MM.1S (cell line): ENCODE measurements at regions not wholly inside any gene's neighbourhood (a gene's known extent, or its start where the extent isn't known, plus 50 kb on each side); places are given as distances from the start of the nearest gene placed in this dataset.

Experiments used
- DNase-seq: peaks from one replicate; pipeline ENCODE4 v3.0.0-alpha.2; 2015
- H2AFZ ChIP-seq: fragments of 300-600 bp; sonication (generic); 2 replicates; pipeline ENCODE4 v1.6.0; 2016; ENCODE audit warnings: antibody characterized with exemption, low read length
- H3F3A ChIP-seq: fragments of 300-600 bp; sonication (generic); 2 replicates; pipeline ENCODE4 v1.6.1; 2016; ENCODE audit warnings: mild to moderate bottlenecking, antibody characterized with exemption, low read length, moderate library complexity, mixed read lengths; ENCODE audit not compliant: insufficient read depth
- H3K27ac ChIP-seq: fragments of 300-600 bp; sonication (generic); 2 replicates; pipeline ENCODE4 v1.5.1; 2016; ENCODE audit warnings: mild to moderate bottlenecking, low read length
- H3K27me3 ChIP-seq: fragments of 300-600 bp; sonication (generic); replicated peaks from 2 replicates; pipeline ENCODE4 v1.6.0; 2016; ENCODE audit warnings: low read length; ENCODE audit not compliant: insufficient read depth
- H3K36me3 ChIP-seq: fragments of 300-600 bp; sonication (generic); replicated peaks from 2 replicates; pipeline ENCODE4 v1.6.1; 2016; ENCODE audit warnings: mild to moderate bottlenecking, low read length, mixed read lengths; ENCODE audit not compliant: insufficient read depth
- H3K4me1 ChIP-seq: fragments of 300-600 bp; sonication (generic); 2 replicates; pipeline ENCODE4 v1.6.1; 2016; ENCODE audit warnings: low read length, mixed read lengths
- H3K4me2 ChIP-seq: fragments of 300-600 bp; sonication (generic); 2 replicates; pipeline ENCODE4 v1.6.0; 2016; ENCODE audit warnings: low read depth, low read length
- H3K4me3 ChIP-seq: fragments of 300-600 bp; sonication (generic); 2 replicates; pipeline ENCODE4 v1.5.1; 2016; ENCODE audit warnings: low read length, mixed read lengths
- H3K79me2 ChIP-seq: fragments of 300-600 bp; sonication (generic); 2 replicates; pipeline ENCODE4 v1.6.1; 2016; ENCODE audit warnings: mixed run types, low read length, mixed read lengths
- H3K9ac ChIP-seq: fragments of 300-600 bp; sonication (generic); 2 replicates; pipeline ENCODE4 v1.6.1; 2016; ENCODE audit warnings: low read length, mixed read lengths
- H3K9me2 ChIP-seq: fragments of 300-600 bp; sonication (generic); replicated peaks from 2 replicates; pipeline ENCODE4 v1.6.1; 2016; ENCODE audit warnings: mild to moderate bottlenecking, low read length, mixed read lengths; ENCODE audit not compliant: insufficient read depth
- H3K9me3 ChIP-seq: fragments of 300-600 bp; sonication (generic); replicated peaks from 2 replicates; pipeline ENCODE4 v1.6.1; 2016; ENCODE audit warnings: mild to moderate bottlenecking, low read length, mixed read lengths; ENCODE audit not compliant: insufficient read depth
- H4K20me1 ChIP-seq: fragments of 300-600 bp; sonication (generic); 2 replicates; pipeline ENCODE4 v1.6.1; 2016; ENCODE audit warnings: mild to moderate bottlenecking, low read length, moderate library complexity, mixed read lengths; ENCODE audit not compliant: insufficient read depth
- EZH2 ChIP-seq: fragments of 300-600 bp; sonication (generic); optimal IDR thresholded peaks from 2 replicates; pipeline ENCODE3; 2017; ENCODE audit warnings: low read depth, mild to moderate bottlenecking, antibody characterized with exemption, low read length, mixed read lengths
- EZH2phosphoT487 ChIP-seq: fragments of 300-600 bp; sonication (generic); IDR thresholded peaks from 2 replicates; pipeline ENCODE4 v1.6.1; 2018; ENCODE audit warnings: antibody characterized with exemption, low read length
- TF ChIP-seq, protein P1 (sequence below): fragments of 300-600 bp; sonication (generic); IDR thresholded peaks from 2 replicates; pipeline ENCODE4 v1.5.1; 2016; ENCODE audit warnings: antibody characterized with exemption, low read length, mixed read lengths

GRCh38 chr7:144908324-144908723, 72.5 kb upstream of the TPK1 start:
- H3K9me3 ChIP-seq: no peaks in the 10 kb centered on the region
- H2AFZ ChIP-seq: no peak overlapping the region
- peak overlapping the region; percentile 5; the same call in 1 of the 2 replicates for H3K27ac ChIP-seq
- no peak for DNase-seq
- H4K20me1 ChIP-seq: no peaks in the 10 kb centered on the region
- H3K36me3 ChIP-seq: no peaks in the 10 kb centered on the region
- H3K27me3 ChIP-seq: no peaks in the 10 kb centered on the region
- no peak overlapping the region for H3K9ac ChIP-seq
- peaks cover 18% of the 10 kb centered on the region for H3K4me1 ChIP-seq
- H3K4me2 ChIP-seq: peak overlapping the region; percentile 30; the same call in 1 of the 2 replicates
- H3F3A ChIP-seq: peaks cover 7% of the 10 kb centered on the region
- TF ChIP-seq EZH2 (no peak), EZH2phosphoT487 (no peak)
- TF ChIP-seq, protein P1, sequence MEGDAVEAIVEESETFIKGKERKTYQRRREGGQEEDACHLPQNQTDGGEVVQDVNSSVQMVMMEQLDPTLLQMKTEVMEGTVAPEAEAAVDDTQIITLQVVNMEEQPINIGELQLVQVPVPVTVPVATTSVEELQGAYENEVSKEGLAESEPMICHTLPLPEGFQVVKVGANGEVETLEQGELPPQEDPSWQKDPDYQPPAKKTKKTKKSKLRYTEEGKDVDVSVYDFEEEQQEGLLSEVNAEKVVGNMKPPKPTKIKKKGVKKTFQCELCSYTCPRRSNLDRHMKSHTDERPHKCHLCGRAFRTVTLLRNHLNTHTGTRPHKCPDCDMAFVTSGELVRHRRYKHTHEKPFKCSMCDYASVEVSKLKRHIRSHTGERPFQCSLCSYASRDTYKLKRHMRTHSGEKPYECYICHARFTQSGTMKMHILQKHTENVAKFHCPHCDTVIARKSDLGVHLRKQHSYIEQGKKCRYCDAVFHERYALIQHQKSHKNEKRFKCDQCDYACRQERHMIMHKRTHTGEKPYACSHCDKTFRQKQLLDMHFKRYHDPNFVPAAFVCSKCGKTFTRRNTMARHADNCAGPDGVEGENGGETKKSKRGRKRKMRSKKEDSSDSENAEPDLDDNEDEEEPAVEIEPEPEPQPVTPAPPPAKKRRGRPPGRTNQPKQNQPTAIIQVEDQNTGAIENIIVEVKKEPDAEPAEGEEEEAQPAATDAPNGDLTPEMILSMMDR: no peak
- H3K79me2 ChIP-seq: no peaks in the 10 kb centered on the region
- no peak overlapping the region for H3K4me3 ChIP-seq
- H3K9me2 ChIP-seq: no peaks in the 10 kb centered on the region

DNA sequence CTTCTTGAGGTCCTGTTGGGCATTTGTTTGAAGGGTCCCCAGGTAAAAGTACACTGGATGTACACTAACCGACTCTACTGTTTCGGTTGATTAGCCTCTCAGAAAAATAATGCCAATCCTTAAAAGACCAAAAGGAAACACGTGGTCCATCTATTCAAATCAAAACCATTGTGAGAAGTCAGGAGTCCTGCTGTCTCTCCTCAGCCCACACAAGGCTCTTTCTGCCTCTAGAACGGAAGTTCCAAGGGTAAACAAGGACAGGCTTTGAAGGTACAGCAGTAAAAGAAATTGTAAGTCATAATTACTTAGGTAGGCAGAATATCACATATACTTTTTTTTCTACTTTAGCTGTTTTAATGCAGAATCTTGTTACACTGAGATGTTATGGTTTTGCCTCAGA, 71.7 kb upstream of the TPK1 start:
- Histone ChIP-seq H3K9me3 (no peaks in the 10 kb centered on the region), H2AFZ (no peak overlapping the region), H3K4me3 (no peak overlapping the region), H3K27me3 (no peaks in the 10 kb centered on the region), H3K27ac (no peak overlapping the region), H3F3A (peaks cover 7% of the 10 kb centered on the region), H3K4me2 (peak overlapping the region; percentile 16; the same call in 1 of the 2 replicates), H3K9me2 (no peaks in the 10 kb centered on the region), H3K79me2 (no peaks in the 10 kb centered on the region), H3K36me3 (no peaks in the 10 kb centered on the region), H4K20me1 (no peaks in the 10 kb centered on the region), H3K4me1 (peaks cover 18% of the 10 kb centered on the region), H3K9ac (no peak overlapping the region)
- DNase-seq: peak; percentile 63
- no peak for TF ChIP-seq EZH2
- TF ChIP-seq EZH2phosphoT487: no peak
- TF ChIP-seq, protein P1: no peak

- DNase-seq: no peak
- no peaks in the 10 kb centered on the region for H3K27me3 ChIP-seq
- H3F3A ChIP-seq: peaks cover 4% of the 10 kb centered on the region
- H2AFZ ChIP-seq: no peak overlapping the region
- H3K79me2 ChIP-seq: no peaks in the 10 kb centered on the region
- peaks cover 6% of the 10 kb centered on the region for H3K4me1 ChIP-seq
- H3K4me3 ChIP-seq: no peak overlapping the region
- H3K36me3 ChIP-seq: no peaks in the 10 kb centered on the region
- no peaks in the 10 kb centered on the region for H3K9me2 ChIP-seq
- no peak overlapping the region for H3K4me2 ChIP-seq
- no peaks in the 10 kb centered on the region for H4K20me1 ChIP-seq
- H3K9me3 ChIP-seq: no peaks in the 10 kb centered on the region
- no peak overlapping the region for H3K27ac ChIP-seq
- H3K9ac ChIP-seq: no peak overlapping the region
- TF ChIP-seq, protein P1: no peak
- TF ChIP-seq EZH2 (no peak), EZH2phosphoT487 (no peak)
Observed at GRCh38 chr7:144903201-144903600, 67.3 kb upstream of the TPK1 start.
